ENCODE measurements at regions not wholly inside any gene's neighbourhood (a gene's known extent, or its start where the extent isn't known, plus 50 kb on each side); places are given as distances from the start of the nearest gene placed in this dataset.

- DNase-seq, result no peak
Observed at GRCh38 chr1:37243368-37244082, 209.2 kb upstream of the GRIK3 start.

- DNase-seq, result no peak
Observed at GRCh38 chr1:37244083-37244480, 209.8 kb upstream of the GRIK3 start.

GRCh38 chr1:37244815-37245214 is 210.5 kb upstream of the GRIK3 start:
- DNase-seq, result no peak

GRCh38 chr1:37246631-37247030 is 212.3 kb upstream of the GRIK3 start:
- DNase-seq, result no peak

GRCh38 chr1:37250371-37250770 is 216.1 kb upstream of the GRIK3 start:
- DNase-seq, result no peak

- peak; percentile 61 for DNase-seq
Observed at GRCh38 chr1:37255136-37255795, 219.1 kb upstream of the ZC3H12A start.

GRCh38 chr1:37255868-37256267 is 218.5 kb upstream of the ZC3H12A start:
- no peak for DNase-seq

- DNase-seq, result peak; percentile 53
Observed at GRCh38 chr1:37257646-37258045, 216.7 kb upstream of the ZC3H12A start.

GRCh38 chr1:37258068-37258467 is 216.3 kb upstream of the ZC3H12A start:
- DNase-seq, result peak; percentile 97

GRCh38 chr1:37259019-37259418 is 215.4 kb upstream of the ZC3H12A start:
- no peak for DNase-seq

- DNase-seq, result no peak
Observed at GRCh38 chr1:37261129-37261528, 213.3 kb upstream of the ZC3H12A start.

- DNase-seq, result no peak
Observed at GRCh38 chr1:37262439-37263170, 211.8 kb upstream of the ZC3H12A start.

GRCh38 chr1:37265156-37265555 is 209.2 kb upstream of the ZC3H12A start:
- DNase-seq, result no peak

GRCh38 chr1:37265786-37266667 is 208.4 kb upstream of the ZC3H12A start:
- DNase-seq, result peak; percentile 83

GRCh38 chr1:37267111-37267835 is 207.1 kb upstream of the ZC3H12A start:
- peak; percentile 98 for DNase-seq

- DNase-seq, result no peak
Observed at GRCh38 chr1:37270639-37271038, 203.7 kb upstream of the ZC3H12A start.

GRCh38 chr1:37272626-37273025 is 201.8 kb upstream of the ZC3H12A start:
- DNase-seq, result no peak

- no peak for DNase-seq
Observed at GRCh38 chr1:37274486-37274885, 199.9 kb upstream of the ZC3H12A start.

- DNase-seq, result no peak
Observed at GRCh38 chr1:37274938-37275631, 199.3 kb upstream of the ZC3H12A start.

GRCh38 chr1:37277366-37277765 is 197.0 kb upstream of the ZC3H12A start:
- DNase-seq, result no peak

GRCh38 chr1:37281354-37281753 is 193.0 kb upstream of the ZC3H12A start:
- no peak for DNase-seq

GRCh38 chr1:37282764-37283163 is 191.6 kb upstream of the ZC3H12A start:
- no peak for DNase-seq

Data from DMS79 treated with DMSO at 0.1 percent for 48 hours (cell line).